Prostate gland (tissue), 2 donors: ENCODE measurements at regions not wholly inside any gene's neighbourhood (a gene's known extent, or its start where the extent isn't known, plus 50 kb on each side); places are given as distances from the start of the nearest gene placed in this dataset.

ENCODE experiments used
- DNase-seq: peaks from one replicate; pipeline ENCODE4 v3.0.0-alpha.2; 2019; ENCODE audit warnings: low spot score
- H3K27ac ChIP-seq, 2 donors: fragments of 200-600 bp; sonication (generic); 2 replicates each; pipeline ENCODE4 v1.5.1; 2017 to 2019
- H3K27me3 ChIP-seq: fragments of 200-600 bp; sonication (generic); replicated peaks from 2 replicates; pipeline ENCODE4 v1.5.1; 2019; ENCODE audit not compliant: insufficient read depth
- H3K36me3 ChIP-seq, 2 donors: fragments of 200-600 bp; sonication (generic); 1 replicate in 1 of 2; 2 replicates in 1 of 2; pipeline versions ENCODE4 v1.5.1 to v1.8.1; 2017 to 2019
- H3K4me1 ChIP-seq: fragments of 200-600 bp; sonication (generic); replicated peaks from 2 replicates; pipeline ENCODE4 v1.5.1; 2019
- H3K4me3 ChIP-seq, 2 donors: fragments of 200-600 bp; sonication (generic); 2 replicates each; pipeline ENCODE4 v1.5.1; 2017 to 2019
- H3K9me3 ChIP-seq: fragments of 200-600 bp; sonication (generic); 2 replicates; pipeline ENCODE4 v1.5.1; 2017
- POLR2A ChIP-seq: fragments of 450-650 bp; IDR thresholded peaks from one replicate; pipeline ENCODE4 v1.6.1; 2016; ENCODE audit warnings: antibody characterized with exemption, mild to moderate bottlenecking
- POLR2AphosphoS5 ChIP-seq: sonication (generic); formaldehyde crosslinking; IDR thresholded peaks from one replicate; pipeline ENCODE4 v1.6.1; 2017; ENCODE audit warnings: antibody characterized with exemption
- WGBS: methylation state at CpG from one replicate; pipeline ENCODE4 v1.1.5; 2018; 5-methylcytosine and 5-hydroxymethylcytosine counted together
- intact Hi-C: fragments of 100-400 bp; cut with DNase I; formaldehyde crosslinking; loops from one replicate; pipeline ENCODE4 v1.14.2; 2022
- TF ChIP-seq, protein P1 (sequence below), 4 experiments: fragments of 200-600 bp in 2 of 4; fragments of 450-650 bp in 2 of 4; sonication (generic) in 2 of 4; IDR thresholded peaks; 1 replicate in 3 of 4; 2 replicates in 1 of 4; pipeline ENCODE4 v1.5.1; 2016 to 2019; ENCODE audit warnings: antibody characterized with exemption in 4 of 4, mild to moderate bottlenecking in 2 of 4, moderate library complexity in 2 of 4

DNA sequence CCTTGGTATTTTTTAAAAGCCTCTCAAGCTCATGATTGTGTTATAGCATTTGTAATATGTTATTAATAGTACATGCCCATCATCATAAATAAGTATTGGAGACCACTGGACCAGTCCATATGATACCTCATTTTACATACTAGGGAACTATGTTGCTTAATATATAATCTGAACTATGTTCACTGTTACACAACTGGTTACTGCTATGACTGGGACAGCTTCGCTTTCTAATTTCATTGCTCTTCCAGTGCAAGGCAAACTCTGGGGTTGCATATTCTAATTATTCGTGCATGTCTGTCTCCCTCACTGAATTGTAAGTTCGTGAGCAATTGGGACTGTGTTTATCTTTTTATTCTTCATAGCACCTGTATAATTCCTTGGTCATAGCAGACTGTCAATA is 330.5 kb downstream of the RAPGEF2 start:
- Histone ChIP-seq H3K4me1 (no peaks in the 10 kb centered on the region), H3K27ac (no peak overlapping the region), H3K27me3 (no peaks in the 10 kb centered on the region), H3K36me3 (no peaks in the 10 kb centered on the region), H3K9me3 (no peaks in the 10 kb centered on the region), H3K4me3 (no peak overlapping the region)
- TF ChIP-seq, protein P1, sequence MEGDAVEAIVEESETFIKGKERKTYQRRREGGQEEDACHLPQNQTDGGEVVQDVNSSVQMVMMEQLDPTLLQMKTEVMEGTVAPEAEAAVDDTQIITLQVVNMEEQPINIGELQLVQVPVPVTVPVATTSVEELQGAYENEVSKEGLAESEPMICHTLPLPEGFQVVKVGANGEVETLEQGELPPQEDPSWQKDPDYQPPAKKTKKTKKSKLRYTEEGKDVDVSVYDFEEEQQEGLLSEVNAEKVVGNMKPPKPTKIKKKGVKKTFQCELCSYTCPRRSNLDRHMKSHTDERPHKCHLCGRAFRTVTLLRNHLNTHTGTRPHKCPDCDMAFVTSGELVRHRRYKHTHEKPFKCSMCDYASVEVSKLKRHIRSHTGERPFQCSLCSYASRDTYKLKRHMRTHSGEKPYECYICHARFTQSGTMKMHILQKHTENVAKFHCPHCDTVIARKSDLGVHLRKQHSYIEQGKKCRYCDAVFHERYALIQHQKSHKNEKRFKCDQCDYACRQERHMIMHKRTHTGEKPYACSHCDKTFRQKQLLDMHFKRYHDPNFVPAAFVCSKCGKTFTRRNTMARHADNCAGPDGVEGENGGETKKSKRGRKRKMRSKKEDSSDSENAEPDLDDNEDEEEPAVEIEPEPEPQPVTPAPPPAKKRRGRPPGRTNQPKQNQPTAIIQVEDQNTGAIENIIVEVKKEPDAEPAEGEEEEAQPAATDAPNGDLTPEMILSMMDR (IDR thresholded peaks at IDR 0.05), result no peak
- TF ChIP-seq POLR2AphosphoS5 (no peak), POLR2A (no peak)
- intact Hi-C loops, result no loop called here
- WGBS, result 89% methylated on average over 3 of the region's 3 CpGs
- DNase-seq, result no peak

DNA sequence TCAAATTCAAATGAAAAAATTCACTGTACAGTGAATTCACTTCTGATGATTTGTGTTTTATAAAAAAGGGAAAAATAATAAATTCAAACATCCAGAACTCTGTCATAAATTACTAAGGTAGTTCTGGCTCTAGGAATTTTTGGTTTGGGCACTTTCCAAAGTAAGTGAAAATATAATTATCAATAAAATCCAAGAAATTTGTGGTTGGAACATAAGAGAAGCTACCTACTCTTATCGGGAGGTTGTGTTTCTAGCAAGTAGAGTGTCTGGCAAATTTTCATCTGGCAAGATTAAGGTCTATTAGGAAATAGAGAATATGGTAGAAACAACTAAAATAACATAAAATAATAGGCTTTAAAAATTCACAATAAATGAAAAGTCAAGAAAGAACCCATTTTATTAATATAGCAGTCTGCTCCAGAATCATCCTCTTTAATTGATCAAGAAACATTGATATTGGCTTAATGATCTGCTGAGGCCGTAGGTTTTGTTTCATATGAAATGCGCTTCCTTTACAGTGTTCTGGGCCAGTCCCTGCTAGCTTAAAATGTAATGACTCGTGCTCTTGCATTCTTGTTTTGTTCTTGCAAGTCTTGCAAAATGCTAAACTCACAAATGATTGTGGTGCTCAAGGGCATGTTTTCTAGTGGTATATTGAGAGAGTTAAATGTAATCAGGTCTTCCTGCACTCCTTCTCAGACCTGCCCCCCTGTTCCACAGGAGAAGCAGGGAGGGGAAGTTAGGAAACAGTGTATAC is 331.4 kb downstream of the RAPGEF2 start:
- no peak overlapping the region for H3K4me3 ChIP-seq
- no peaks in the 10 kb centered on the region for H3K4me1 ChIP-seq
- no peak for DNase-seq
- intact Hi-C loops, result no loop called here
- TF ChIP-seq, protein P1 (IDR thresholded peaks at IDR 0.05), result no peak
- no peak for TF ChIP-seq POLR2AphosphoS5
- TF ChIP-seq POLR2A, result no peak
- H3K27ac ChIP-seq, result no peak overlapping the region
- no peaks in the 10 kb centered on the region for H3K36me3 ChIP-seq
- no peaks in the 10 kb centered on the region for H3K9me3 ChIP-seq
- no peaks in the 10 kb centered on the region for H3K27me3 ChIP-seq
- 61% methylated on average over 4 of the region's 4 CpGs for WGBS

- Histone ChIP-seq H3K36me3 (no peaks in the 10 kb centered on the region), H3K4me3 (no peak overlapping the region), H3K9me3 (no peaks in the 10 kb centered on the region), H3K4me1 (no peaks in the 10 kb centered on the region), H3K27ac (no peak overlapping the region), H3K27me3 (no peaks in the 10 kb centered on the region)
- no peak for TF ChIP-seq POLR2AphosphoS5
- TF ChIP-seq, protein P1 (IDR thresholded peaks at IDR 0.05), result no peak
- TF ChIP-seq POLR2A, result no peak
- intact Hi-C loops, result no loop called here
- 81% methylated on average over 8 of the region's 8 CpGs for WGBS
- no peak for DNase-seq
These were observed 332.0 kb downstream of the RAPGEF2 start for GRCh38 chr4:159434871-159435241.

DNA sequence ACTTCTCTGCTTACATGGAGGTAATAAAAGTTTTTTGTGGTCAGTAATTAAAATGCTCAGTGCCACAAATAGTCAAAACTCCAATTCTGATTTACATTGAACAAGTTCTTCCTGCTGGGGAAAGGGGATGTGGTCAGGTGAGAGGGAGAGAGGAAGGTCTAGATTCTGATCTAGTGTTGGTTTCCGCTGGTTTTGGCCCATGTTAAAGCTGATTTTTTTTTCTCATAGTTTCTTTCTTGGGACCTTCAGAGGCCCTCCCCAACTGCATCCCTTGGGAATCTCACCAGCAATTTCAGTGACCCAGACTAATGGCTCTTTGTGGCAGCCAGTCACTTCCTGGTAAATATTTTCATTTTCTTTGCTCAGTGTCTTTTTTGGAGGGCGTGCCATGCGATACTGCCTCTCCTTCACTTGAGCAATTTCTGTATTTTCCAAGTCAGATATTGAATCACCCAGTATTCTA is 332.7 kb downstream of the RAPGEF2 start:
- intact Hi-C loops, result no loop called here
- TF ChIP-seq POLR2A, result no peak
- TF ChIP-seq, protein P1 (IDR thresholded peaks at IDR 0.05), result no peak
- no peak for TF ChIP-seq POLR2AphosphoS5
- WGBS, result 69% methylated on average over 3 of the region's 3 CpGs
- no peak for DNase-seq
- H3K27me3 ChIP-seq, result no peaks in the 10 kb centered on the region
- no peaks in the 10 kb centered on the region for H3K4me1 ChIP-seq
- H3K4me3 ChIP-seq, result no peak overlapping the region
- H3K27ac ChIP-seq, result no peak overlapping the region
- H3K9me3 ChIP-seq, result no peaks in the 10 kb centered on the region
- no peaks in the 10 kb centered on the region for H3K36me3 ChIP-seq

GRCh38 chr4:159443975-159444374 is 341.1 kb downstream of the RAPGEF2 start:
- Histone ChIP-seq H3K4me3 (no peak overlapping the region), H3K4me1 (no peaks in the 10 kb centered on the region), H3K27me3 (no peaks in the 10 kb centered on the region), H3K36me3 (no peaks in the 10 kb centered on the region), H3K27ac (no peak overlapping the region), H3K9me3 (no peaks in the 10 kb centered on the region)
- WGBS, result 75% methylated on average over 3 of the region's 3 CpGs
- intact Hi-C loops, result loop anchor here (10.0 kb wide), 1 partner anchor 579 kb away; no protein-coding TSS in a partner anchor
- no peak for DNase-seq
- TF ChIP-seq POLR2A (no peak), POLR2AphosphoS5 (no peak)
